Astrocyte (in vitro differentiated cells and primary cell): ENCODE measurements at regions not wholly inside any gene's neighbourhood (a gene's known extent, or its start where the extent isn't known, plus 50 kb on each side); places are given as distances from the start of the nearest gene placed in this dataset.

Experiments
- CTCF ChIP-seq: IDR thresholded peaks from 2 replicates; pipeline ENCODE4 v1.5.1; 2011; ENCODE audit warnings: low read depth, mild to moderate bottlenecking, inconsistent platforms, low read length, moderate library complexity; ENCODE audit not compliant: insufficient read depth
- EZH2 ChIP-seq: IDR thresholded peaks from 2 replicates; pipeline ENCODE4 v1.6.1; 2012; ENCODE audit warnings: mild to moderate bottlenecking, low read length, inconsistent platforms; ENCODE audit not compliant: insufficient read depth

- TF ChIP-seq EZH2: no peak
- TF ChIP-seq CTCF: no peak
These were observed 51.4 kb upstream of the GABRA2 start for GRCh38 chr4:46441136-46441859.
